ENCODE measurements at regions not wholly inside any gene's neighbourhood (a gene's known extent, or its start where the extent isn't known, plus 50 kb on each side); places are given as distances from the start of the nearest gene placed in this dataset.

DNA sequence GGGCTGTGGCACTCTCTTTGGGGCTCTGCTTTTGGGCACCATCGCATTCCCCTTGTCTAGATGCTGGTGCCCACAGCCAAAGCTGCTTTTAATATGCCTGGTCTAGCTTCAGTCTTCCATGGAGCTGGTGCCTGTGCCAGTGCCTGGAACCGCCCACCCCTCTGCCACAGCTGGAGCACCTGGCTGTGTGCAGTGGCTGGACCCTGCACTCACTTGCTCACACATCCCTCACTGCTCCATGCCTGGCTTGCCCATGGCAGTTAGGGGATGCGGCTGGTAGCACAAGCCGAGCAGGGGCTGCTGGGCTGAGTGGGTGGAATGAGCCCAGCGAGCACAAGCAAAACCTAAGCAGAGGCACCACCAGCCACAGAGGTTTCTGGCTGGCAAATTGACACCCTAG is 1145.9 kb upstream of the LRRTM3 start:
- ATAC-seq, result no peak
- TF ChIP-seq ZNF70 (CRISPR knock-in tag; IDR thresholded peaks at IDR 0.05) (no peak), ZNF565 (CRISPR knock-in tag; conservative IDR thresholded peaks at IDR 0.05; ENCODE audit: low read depth) (no peak), GLIS3 (CRISPR knock-in tag; IDR thresholded peaks at IDR 0.05) (no peak), ISL1 (CRISPR knock-in tag; IDR thresholded peaks at IDR 0.05) (no peak), SNAI2 (CRISPR knock-in tag; IDR thresholded peaks at IDR 0.05) (no peak), TCF4 (CRISPR knock-in tag; IDR thresholded peaks at IDR 0.05; ENCODE audit: borderline replicate concordance) (no peak), ZC3H10 (CRISPR knock-in tag; IDR thresholded peaks at IDR 0.05) (no peak), BACH2 (CRISPR knock-in tag; IDR thresholded peaks at IDR 0.05; ENCODE audit: borderline replicate concordance) (no peak)
- TF ChIP-seq, protein P1, sequence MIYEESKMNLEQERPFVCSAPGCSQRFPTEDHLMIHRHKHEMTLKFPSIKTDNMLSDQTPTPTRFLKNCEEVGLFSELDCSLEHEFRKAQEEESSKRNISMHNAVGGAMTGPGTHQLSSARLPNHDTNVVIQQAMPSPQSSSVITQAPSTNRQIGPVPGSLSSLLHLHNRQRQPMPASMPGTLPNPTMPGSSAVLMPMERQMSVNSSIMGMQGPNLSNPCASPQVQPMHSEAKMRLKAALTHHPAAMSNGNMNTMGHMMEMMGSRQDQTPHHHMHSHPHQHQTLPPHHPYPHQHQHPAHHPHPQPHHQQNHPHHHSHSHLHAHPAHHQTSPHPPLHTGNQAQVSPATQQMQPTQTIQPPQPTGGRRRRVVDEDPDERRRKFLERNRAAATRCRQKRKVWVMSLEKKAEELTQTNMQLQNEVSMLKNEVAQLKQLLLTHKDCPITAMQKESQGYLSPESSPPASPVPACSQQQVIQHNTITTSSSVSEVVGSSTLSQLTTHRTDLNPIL (CRISPR knock-in tag; IDR thresholded peaks at IDR 0.05; ENCODE audit: low read depth), result no peak
- TF ChIP-seq, protein P2, sequence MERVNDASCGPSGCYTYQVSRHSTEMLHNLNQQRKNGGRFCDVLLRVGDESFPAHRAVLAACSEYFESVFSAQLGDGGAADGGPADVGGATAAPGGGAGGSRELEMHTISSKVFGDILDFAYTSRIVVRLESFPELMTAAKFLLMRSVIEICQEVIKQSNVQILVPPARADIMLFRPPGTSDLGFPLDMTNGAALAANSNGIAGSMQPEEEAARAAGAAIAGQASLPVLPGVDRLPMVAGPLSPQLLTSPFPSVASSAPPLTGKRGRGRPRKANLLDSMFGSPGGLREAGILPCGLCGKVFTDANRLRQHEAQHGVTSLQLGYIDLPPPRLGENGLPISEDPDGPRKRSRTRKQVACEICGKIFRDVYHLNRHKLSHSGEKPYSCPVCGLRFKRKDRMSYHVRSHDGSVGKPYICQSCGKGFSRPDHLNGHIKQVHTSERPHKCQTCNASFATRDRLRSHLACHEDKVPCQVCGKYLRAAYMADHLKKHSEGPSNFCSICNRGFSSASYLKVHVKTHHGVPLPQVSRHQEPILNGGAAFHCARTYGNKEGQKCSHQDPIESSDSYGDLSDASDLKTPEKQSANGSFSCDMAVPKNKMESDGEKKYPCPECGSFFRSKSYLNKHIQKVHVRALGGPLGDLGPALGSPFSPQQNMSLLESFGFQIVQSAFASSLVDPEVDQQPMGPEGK (CRISPR knock-in tag; IDR thresholded peaks at IDR 0.05; ENCODE audit: borderline replicate concordance), result no peak

DNA sequence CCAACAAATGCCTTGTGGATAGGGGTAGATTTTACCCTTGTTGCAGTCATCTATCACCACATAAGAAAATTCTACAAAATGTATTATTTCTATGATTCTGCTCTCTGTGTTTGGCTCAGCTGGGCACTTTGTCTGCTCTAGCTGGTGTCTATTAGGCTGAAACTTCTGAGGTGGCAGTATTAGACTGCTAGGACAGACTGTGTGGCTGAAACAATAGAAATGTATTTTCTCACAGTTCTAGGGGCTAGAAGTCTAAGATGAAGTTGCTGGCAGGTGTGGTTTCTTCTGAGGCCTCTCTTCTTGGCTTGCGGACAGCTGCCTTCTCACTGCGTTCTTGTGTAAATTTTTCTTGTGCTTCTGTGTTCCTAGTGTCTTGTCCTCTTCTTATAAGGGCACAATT is 1139.6 kb upstream of the LRRTM3 start:
- ATAC-seq, result no peak
- TF ChIP-seq GLIS3 (CRISPR knock-in tag; IDR thresholded peaks at IDR 0.05) (no peak), CSDC2 (CRISPR knock-in tag; IDR thresholded peaks at IDR 0.05) (no peak), ZFP30 (CRISPR knock-in tag; IDR thresholded peaks at IDR 0.05) (no peak), BACH2 (CRISPR knock-in tag; IDR thresholded peaks at IDR 0.05; ENCODE audit: borderline replicate concordance) (no peak), ZFP3 (CRISPR knock-in tag; IDR thresholded peaks at IDR 0.05) (no peak)
- TF ChIP-seq, protein P2 (CRISPR knock-in tag; IDR thresholded peaks at IDR 0.05; ENCODE audit: borderline replicate concordance), result no peak

DNA sequence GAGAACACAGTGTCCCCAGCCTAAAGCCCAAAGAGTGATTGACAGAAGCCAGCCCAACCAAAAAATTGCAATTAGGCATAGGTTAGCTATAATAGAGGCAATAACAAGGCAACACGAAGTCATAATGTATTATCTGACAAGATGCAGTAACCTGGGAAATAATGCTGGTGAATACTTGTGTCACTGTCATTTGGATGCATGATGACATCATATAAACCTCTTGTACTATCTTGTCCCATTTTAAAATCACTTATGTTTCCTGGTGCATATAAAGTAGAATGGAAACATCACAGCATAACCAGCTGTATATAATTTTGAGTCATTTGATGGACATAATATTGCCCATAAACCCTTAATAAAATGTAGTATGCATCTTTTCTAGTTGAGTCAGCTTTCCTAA is 1138.3 kb upstream of the LRRTM3 start:
- no peak for ATAC-seq
- no peak for TF ChIP-seq ZNF565 (CRISPR knock-in tag; conservative IDR thresholded peaks at IDR 0.05; ENCODE audit: low read depth)
- no peak for TF ChIP-seq ESRRG (CRISPR knock-in tag; IDR thresholded peaks at IDR 0.05)
- no peak for TF ChIP-seq ZC3H10 (CRISPR knock-in tag; IDR thresholded peaks at IDR 0.05)
- TF ChIP-seq RARB (CRISPR knock-in tag; IDR thresholded peaks at IDR 0.05), result no peak
- TF ChIP-seq ARNTL (CRISPR knock-in tag; IDR thresholded peaks at IDR 0.05; ENCODE audit: borderline replicate concordance, low read depth), result no peak
- no peak for TF ChIP-seq CSDC2 (CRISPR knock-in tag; IDR thresholded peaks at IDR 0.05)
- TF ChIP-seq, protein P3, sequence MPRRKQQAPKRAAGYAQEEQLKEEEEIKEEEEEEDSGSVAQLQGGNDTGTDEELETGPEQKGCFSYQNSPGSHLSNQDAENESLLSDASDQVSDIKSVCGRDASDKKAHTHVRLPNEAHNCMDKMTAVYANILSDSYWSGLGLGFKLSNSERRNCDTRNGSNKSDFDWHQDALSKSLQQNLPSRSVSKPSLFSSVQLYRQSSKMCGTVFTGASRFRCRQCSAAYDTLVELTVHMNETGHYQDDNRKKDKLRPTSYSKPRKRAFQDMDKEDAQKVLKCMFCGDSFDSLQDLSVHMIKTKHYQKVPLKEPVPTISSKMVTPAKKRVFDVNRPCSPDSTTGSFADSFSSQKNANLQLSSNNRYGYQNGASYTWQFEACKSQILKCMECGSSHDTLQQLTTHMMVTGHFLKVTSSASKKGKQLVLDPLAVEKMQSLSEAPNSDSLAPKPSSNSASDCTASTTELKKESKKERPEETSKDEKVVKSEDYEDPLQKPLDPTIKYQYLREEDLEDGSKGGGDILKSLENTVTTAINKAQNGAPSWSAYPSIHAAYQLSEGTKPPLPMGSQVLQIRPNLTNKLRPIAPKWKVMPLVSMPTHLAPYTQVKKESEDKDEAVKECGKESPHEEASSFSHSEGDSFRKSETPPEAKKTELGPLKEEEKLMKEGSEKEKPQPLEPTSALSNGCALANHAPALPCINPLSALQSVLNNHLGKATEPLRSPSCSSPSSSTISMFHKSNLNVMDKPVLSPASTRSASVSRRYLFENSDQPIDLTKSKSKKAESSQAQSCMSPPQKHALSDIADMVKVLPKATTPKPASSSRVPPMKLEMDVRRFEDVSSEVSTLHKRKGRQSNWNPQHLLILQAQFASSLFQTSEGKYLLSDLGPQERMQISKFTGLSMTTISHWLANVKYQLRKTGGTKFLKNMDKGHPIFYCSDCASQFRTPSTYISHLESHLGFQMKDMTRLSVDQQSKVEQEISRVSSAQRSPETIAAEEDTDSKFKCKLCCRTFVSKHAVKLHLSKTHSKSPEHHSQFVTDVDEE (CRISPR knock-in tag; IDR thresholded peaks at IDR 0.05), result no peak
- TF ChIP-seq, protein P4, sequence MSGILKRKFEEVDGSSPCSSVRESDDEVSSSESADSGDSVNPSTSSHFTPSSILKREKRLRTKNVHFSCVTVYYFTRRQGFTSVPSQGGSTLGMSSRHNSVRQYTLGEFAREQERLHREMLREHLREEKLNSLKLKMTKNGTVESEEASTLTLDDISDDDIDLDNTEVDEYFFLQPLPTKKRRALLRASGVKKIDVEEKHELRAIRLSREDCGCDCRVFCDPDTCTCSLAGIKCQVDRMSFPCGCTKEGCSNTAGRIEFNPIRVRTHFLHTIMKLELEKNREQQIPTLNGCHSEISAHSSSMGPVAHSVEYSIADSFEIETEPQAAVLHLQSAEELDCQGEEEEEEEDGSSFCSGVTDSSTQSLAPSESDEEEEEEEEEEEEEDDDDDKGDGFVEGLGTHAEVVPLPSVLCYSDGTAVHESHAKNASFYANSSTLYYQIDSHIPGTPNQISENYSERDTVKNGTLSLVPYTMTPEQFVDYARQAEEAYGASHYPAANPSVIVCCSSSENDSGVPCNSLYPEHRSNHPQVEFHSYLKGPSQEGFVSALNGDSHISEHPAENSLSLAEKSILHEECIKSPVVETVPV (CRISPR knock-in tag; IDR thresholded peaks at IDR 0.05), result no peak
- TF ChIP-seq SNAI2 (CRISPR knock-in tag; IDR thresholded peaks at IDR 0.05), result no peak
- TF ChIP-seq TCF4 (CRISPR knock-in tag; IDR thresholded peaks at IDR 0.05; ENCODE audit: borderline replicate concordance), result no peak
- TF ChIP-seq, protein P2 (CRISPR knock-in tag; IDR thresholded peaks at IDR 0.05; ENCODE audit: borderline replicate concordance), result no peak
- no peak for TF ChIP-seq ZNF70 (CRISPR knock-in tag; IDR thresholded peaks at IDR 0.05)
- TF ChIP-seq GLIS3 (CRISPR knock-in tag; IDR thresholded peaks at IDR 0.05), result no peak
- no peak for TF ChIP-seq ISL1 (CRISPR knock-in tag; IDR thresholded peaks at IDR 0.05)
- TF ChIP-seq, protein P1 (CRISPR knock-in tag; IDR thresholded peaks at IDR 0.05; ENCODE audit: low read depth), result no peak
- TF ChIP-seq PPARA (CRISPR knock-in tag; IDR thresholded peaks at IDR 0.05; ENCODE audit: borderline replicate concordance), result no peak
- no peak for TF ChIP-seq BACH2 (CRISPR knock-in tag; IDR thresholded peaks at IDR 0.05; ENCODE audit: borderline replicate concordance)
- no peak for TF ChIP-seq ZNF8 (CRISPR knock-in tag; IDR thresholded peaks at IDR 0.05)
- no peak for TF ChIP-seq OSR1 (CRISPR knock-in tag; IDR thresholded peaks at IDR 0.05)
